PC-3 (cell line): ENCODE measurements at regions not wholly inside any gene's neighbourhood (a gene's known extent, or its start where the extent isn't known, plus 50 kb on each side); places are given as distances from the start of the nearest gene placed in this dataset.

Experiments used
- ATAC-seq: fragments of 200-7000 bp; cut with Tn5 transposase; 2 replicates; pipeline ENCODE4 v1.9.1; 2020; ENCODE audit warnings: mild to moderate bottlenecking, moderate library complexity
- BruUV-seq: library from RNA; stranded (reverse); fragments of 400-500 nt; replicated peaks from 2 replicates; lab custom pipeline; 2021; lab: Mats Ljungman, UMichigan
- CTCF ChIA-PET: fragments of 300-600 bp; sonication (Branson Sonifier 250); formaldehyde crosslinking; loops from one replicate; lab custom pipeline; 2022; ENCODE audit warnings: antibody characterized with exemption; lab: Charles Lee
- POLR2A ChIA-PET: fragments of 300-600 bp; sonication (Branson Sonifier 250); formaldehyde crosslinking; loops from one replicate; lab custom pipeline; 2022; ENCODE audit warnings: antibody characterized with exemption; ENCODE audit not compliant: unreplicated experiment; lab: Charles Lee
- DNase-seq: peaks from one replicate; pipeline ENCODE4 v3.0.0-alpha.2; 2015
- H2AFZ ChIP-seq: fragments of 300-600 bp; sonication (generic); 2 replicates; pipeline ENCODE4 v1.6.0; 2016; ENCODE audit warnings: antibody characterized with exemption, low read length
- H3F3A ChIP-seq: fragments of 300-600 bp; sonication (generic); one replicate; pipeline ENCODE4 v1.6.0; 2017; ENCODE audit warnings: antibody characterized with exemption, low read length, control low read depth, mild to moderate bottlenecking; ENCODE audit not compliant: unreplicated experiment
- H3K27ac ChIP-seq: fragments of 300-600 bp; sonication (generic); 2 replicates; pipeline ENCODE4 v1.5.1; 2016; ENCODE audit warnings: mild to moderate bottlenecking, low read length
- H3K27me3 ChIP-seq: fragments of 300-600 bp; sonication (generic); 2 replicates; pipeline ENCODE4 v1.6.1; 2016; ENCODE audit warnings: low read length, mixed read lengths
- H3K36me3 ChIP-seq: fragments of 300-600 bp; sonication (generic); 2 replicates; pipeline ENCODE4 v1.6.1; 2016; ENCODE audit warnings: low read depth, mixed run types, low read length, mixed read lengths
- H3K4me1 ChIP-seq: fragments of 300-600 bp; sonication (generic); 2 replicates; pipeline ENCODE4 v1.5.1; 2016; ENCODE audit warnings: low read length; ENCODE audit not compliant: insufficient read depth
- H3K4me2 ChIP-seq: fragments of 300-600 bp; sonication (generic); 2 replicates; pipeline ENCODE4 v1.6.0; 2016; ENCODE audit warnings: low read length
- H3K4me3 ChIP-seq: fragments of 300-600 bp; sonication (generic); 2 replicates; pipeline ENCODE4 v1.5.1; 2016; ENCODE audit warnings: mild to moderate bottlenecking, low read length, mixed read lengths
- H3K79me2 ChIP-seq: fragments of 300-600 bp; sonication (generic); 2 replicates; pipeline ENCODE4 v1.6.1; 2017; ENCODE audit warnings: low read length, mixed read lengths
- H3K9ac ChIP-seq: fragments of 300-600 bp; sonication (generic); 2 replicates; pipeline ENCODE4 v1.6.0; 2016; ENCODE audit warnings: mild to moderate bottlenecking, low read length
- H3K9me2 ChIP-seq: fragments of 300-600 bp; sonication (generic); replicated peaks from 2 replicates; pipeline ENCODE4 v1.6.1; 2016; ENCODE audit warnings: mixed run types, low read length, mixed read lengths
- H3K9me3 ChIP-seq: fragments of 300-600 bp; sonication (generic); 2 replicates; pipeline ENCODE4 v1.6.1; 2016; ENCODE audit warnings: low read length, mixed read lengths
- H4K20me1 ChIP-seq: fragments of 300-600 bp; sonication (generic); 2 replicates; pipeline ENCODE4 v1.6.1; 2016; ENCODE audit warnings: low read length, mixed read lengths
- EZH2 ChIP-seq: fragments of 300-600 bp; sonication (generic); IDR thresholded peaks from one replicate; pipeline ENCODE4 v1.6.1; 2017; ENCODE audit warnings: antibody characterized with exemption, mild to moderate bottlenecking, low read length; ENCODE audit not compliant: unreplicated experiment
- EZH2phosphoT487 ChIP-seq: fragments of 300-600 bp; sonication (generic); IDR thresholded peaks from 2 replicates; pipeline ENCODE4 v1.6.1; 2018; ENCODE audit warnings: mild to moderate bottlenecking, antibody characterized with exemption, low read length, borderline replicate concordance
- intact Hi-C: fragments of 100-400 bp; cut with micrococcal nuclease; formaldehyde crosslinking; loops from 2 replicates; pipeline ENCODE4 v1.9.0; 2023
- TF ChIP-seq, protein P1 (sequence below): fragments of 300-600 bp; sonication (generic); conservative IDR thresholded peaks from 2 replicates; pipeline ENCODE4 v1.5.1; 2017; ENCODE audit warnings: antibody characterized with exemption, low read depth, mild to moderate bottlenecking, low read length

DNA sequence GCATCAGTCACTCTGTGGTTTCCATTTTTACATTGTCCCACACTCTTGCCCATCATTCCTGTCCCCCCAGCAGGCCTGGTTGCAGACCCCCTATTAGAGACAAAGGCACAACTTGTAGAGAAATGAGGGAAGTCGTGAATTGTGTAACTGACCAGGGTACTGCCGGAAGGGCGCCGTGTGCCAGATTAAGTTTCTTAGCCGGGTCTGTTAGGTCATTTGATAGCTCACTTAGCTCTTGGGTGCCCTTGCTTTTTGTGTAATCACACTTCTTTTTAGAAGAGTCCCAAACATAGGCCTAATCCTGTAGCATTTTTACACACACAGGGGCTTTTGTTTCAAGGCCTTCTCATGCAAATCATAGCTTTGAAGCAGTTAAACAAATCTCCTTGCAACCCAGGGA lies 87.2 kb downstream of the CTAGE1 start:
- Histone ChIP-seq H3F3A (no peaks in the 10 kb centered on the region), H3K27ac (no peak overlapping the region), H3K27me3 (no peaks in the 10 kb centered on the region), H3K9me3 (no peaks in the 10 kb centered on the region), H3K9me2 (no peaks in the 10 kb centered on the region), H3K36me3 (no peaks in the 10 kb centered on the region), H4K20me1 (no peaks in the 10 kb centered on the region), H3K4me1 (no peaks in the 10 kb centered on the region), H3K79me2 (no peaks in the 10 kb centered on the region), H3K9ac (no peak overlapping the region), H2AFZ (no peak overlapping the region), H3K4me3 (no peak overlapping the region), H3K4me2 (no peak overlapping the region)
- ChIA-PET CTCF (no interaction called here), POLR2A (no interaction called here)
- no peak for TF ChIP-seq EZH2phosphoT487
- TF ChIP-seq, protein P1, sequence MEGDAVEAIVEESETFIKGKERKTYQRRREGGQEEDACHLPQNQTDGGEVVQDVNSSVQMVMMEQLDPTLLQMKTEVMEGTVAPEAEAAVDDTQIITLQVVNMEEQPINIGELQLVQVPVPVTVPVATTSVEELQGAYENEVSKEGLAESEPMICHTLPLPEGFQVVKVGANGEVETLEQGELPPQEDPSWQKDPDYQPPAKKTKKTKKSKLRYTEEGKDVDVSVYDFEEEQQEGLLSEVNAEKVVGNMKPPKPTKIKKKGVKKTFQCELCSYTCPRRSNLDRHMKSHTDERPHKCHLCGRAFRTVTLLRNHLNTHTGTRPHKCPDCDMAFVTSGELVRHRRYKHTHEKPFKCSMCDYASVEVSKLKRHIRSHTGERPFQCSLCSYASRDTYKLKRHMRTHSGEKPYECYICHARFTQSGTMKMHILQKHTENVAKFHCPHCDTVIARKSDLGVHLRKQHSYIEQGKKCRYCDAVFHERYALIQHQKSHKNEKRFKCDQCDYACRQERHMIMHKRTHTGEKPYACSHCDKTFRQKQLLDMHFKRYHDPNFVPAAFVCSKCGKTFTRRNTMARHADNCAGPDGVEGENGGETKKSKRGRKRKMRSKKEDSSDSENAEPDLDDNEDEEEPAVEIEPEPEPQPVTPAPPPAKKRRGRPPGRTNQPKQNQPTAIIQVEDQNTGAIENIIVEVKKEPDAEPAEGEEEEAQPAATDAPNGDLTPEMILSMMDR = no peak
- TF ChIP-seq EZH2 = no peak
- ATAC-seq (no peak), DNase-seq (no peak)
- intact Hi-C loops = no loop called here
- BruUV-seq = no TSS peak

DNA sequence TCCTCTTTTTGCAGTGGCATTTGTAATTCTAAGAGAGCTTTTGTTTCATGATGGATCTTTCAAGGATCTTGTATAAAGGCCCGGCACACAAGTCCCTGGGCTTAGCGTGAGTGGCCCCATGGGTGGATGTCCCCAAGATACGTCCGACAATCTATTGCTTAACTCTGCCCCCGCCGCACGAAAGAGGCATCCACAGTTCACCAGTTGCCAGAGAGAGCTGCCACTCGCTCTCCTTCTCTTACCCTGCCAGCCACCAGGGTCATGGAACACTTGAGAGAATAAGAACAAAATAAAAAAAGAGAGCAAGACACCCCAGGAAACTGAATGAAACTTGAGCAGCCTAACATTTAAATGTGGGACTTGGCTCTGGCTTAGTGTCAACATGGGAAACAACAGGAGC lies 92.3 kb downstream of the CTAGE1 start:
- CTCF ChIA-PET = no interaction called here
- no peak overlapping the region for H2AFZ ChIP-seq
- POLR2A ChIA-PET = no interaction called here

More for the DNA sequence above, 92.3 kb downstream of the CTAGE1 start:
- H3K36me3 ChIP-seq = no peaks in the 10 kb centered on the region
- H3K4me1 ChIP-seq = no peaks in the 10 kb centered on the region
- H3K9ac ChIP-seq = no peak overlapping the region
- no peak overlapping the region for H3K4me2 ChIP-seq
- intact Hi-C loops = no loop called here
- TF ChIP-seq, protein P1 = no peak
- TF ChIP-seq EZH2 = no peak
- no peak for TF ChIP-seq EZH2phosphoT487
- no peak overlapping the region for H3K4me3 ChIP-seq
- no peak for DNase-seq
- H3K9me2 ChIP-seq = no peaks in the 10 kb centered on the region
- no peaks in the 10 kb centered on the region for H4K20me1 ChIP-seq
- H3K27ac ChIP-seq = no peak overlapping the region
- no peaks in the 10 kb centered on the region for H3K79me2 ChIP-seq
- no peak for ATAC-seq
- H3F3A ChIP-seq = no peaks in the 10 kb centered on the region
- no peaks in the 10 kb centered on the region for H3K9me3 ChIP-seq
- no TSS peak for BruUV-seq
- no peaks in the 10 kb centered on the region for H3K27me3 ChIP-seq
